H1 (cell line): ENCODE measurements at regions not wholly inside any gene's neighbourhood (a gene's known extent, or its start where the extent isn't known, plus 50 kb on each side); places are given as distances from the start of the nearest gene placed in this dataset.

Source experiments
- CTCF ChIA-PET: fragments of 300-600 bp; sonication (Branson Sonifier 250); formaldehyde crosslinking; loops from one replicate; lab custom pipeline; 2021; ENCODE audit not compliant: partially characterized antibody; lab: Charles Lee
- POLR2A ChIA-PET: fragments of 300-600 bp; sonication (Branson Sonifier 250); formaldehyde crosslinking; loops from one replicate; lab custom pipeline; 2021; ENCODE audit warnings: inconsistent platforms; ENCODE audit not compliant: partially characterized antibody; lab: Charles Lee
- DNase-seq, 2 experiments: peaks; one replicate each; pipeline versions ENCODE4 v3.0.0 to v3.0.0-alpha.2; 2010 to 2022; ENCODE audit warnings: low spot score in 2 of 2, low read depth in 1 of 2, mixed read lengths in 1 of 2
- FAIRE-seq: peaks from 2 replicates; lab custom pipeline; 2011; peaks lifted over from hg19 to GRCh38; lab: Jason Lieb, UNC
- H2AFZ ChIP-seq: 2 replicates; pipeline ENCODE4 v1.8.1; 2012; ENCODE audit warnings: low read length, inconsistent platforms
- H2AK5ac ChIP-seq: 2 replicates; pipeline ENCODE4 v1.6.1; 2013; ENCODE audit warnings: low read depth, low read length
- H2BK120ac ChIP-seq: replicated peaks from 2 replicates; pipeline ENCODE3; 2013; ENCODE audit warnings: low read depth, low read length, inconsistent platforms
- H2BK12ac ChIP-seq: 2 replicates; pipeline ENCODE4 v1.6.1; 2013; ENCODE audit warnings: low read depth, low read length
- H2BK15ac ChIP-seq: 2 replicates; pipeline ENCODE4 v1.6.1; 2013; ENCODE audit warnings: low read length
- H2BK20ac ChIP-seq: 2 replicates; pipeline ENCODE4 v1.6.1; 2013; ENCODE audit warnings: low read length
- H2BK5ac ChIP-seq: 2 replicates; pipeline ENCODE4 v1.6.1; 2013; ENCODE audit warnings: low read depth, low read length
- H3K14ac ChIP-seq: 2 replicates; pipeline ENCODE4 v1.6.1; 2013; ENCODE audit warnings: inconsistent platforms; ENCODE audit not compliant: insufficient read length
- H3K18ac ChIP-seq: 2 replicates; pipeline ENCODE4 v1.6.1; 2013; ENCODE audit warnings: low read length; ENCODE audit errors: extremely low read depth
- H3K23ac ChIP-seq: 2 replicates; pipeline ENCODE4 v1.6.1; 2013; ENCODE audit warnings: inconsistent platforms; ENCODE audit not compliant: insufficient read length
- H3K23me2 ChIP-seq: 2 replicates; pipeline ENCODE4 v1.6.1; 2013; ENCODE audit warnings: low read depth, low read length
- H3K27ac ChIP-seq: 2 replicates; pipeline ENCODE4 v1.6.1; 2011; ENCODE audit warnings: low read depth, low read length, inconsistent platforms
- H3K27me3 ChIP-seq, 4 experiments: replicated peaks in 1 of 4; 1 replicate in 1 of 4; 2 replicates in 3 of 4; pipeline versions ENCODE4 v1.6.1 to v1.8.1; 2011 to 2013; ENCODE audit warnings: low read length in 3 of 4, mild to moderate bottlenecking in 3 of 4, inconsistent platforms in 2 of 4, mixed read lengths in 2 of 4, moderate library complexity in 1 of 4; ENCODE audit not compliant: control insufficient read depth in 3 of 4, insufficient read depth in 3 of 4; ENCODE audit errors: extremely low read depth in 1 of 4
- H3K36me3 ChIP-seq, 4 experiments: 2 replicates each; pipeline versions ENCODE4 v1.6.1 to v1.8.1; 2011 to 2013; ENCODE audit warnings: mild to moderate bottlenecking in 4 of 4, low read length in 3 of 4, moderate library complexity in 2 of 4, control low read depth in 1 of 4, inconsistent platforms in 1 of 4; ENCODE audit not compliant: insufficient read depth in 4 of 4, control insufficient read depth in 2 of 4
- H3K4ac ChIP-seq: replicated peaks from 2 replicates; pipeline ENCODE3; 2013; ENCODE audit warnings: low read length, low read depth, mixed read lengths, inconsistent platforms; ENCODE audit not compliant: insufficient read length
- H3K4me1 ChIP-seq, 4 experiments: replicated peaks in 1 of 4; 1 replicate in 1 of 4; 2 replicates in 3 of 4; pipeline versions ENCODE4 v1.6.1 to v1.8.1; 2011 to 2013; ENCODE audit warnings: low read length in 3 of 4, inconsistent platforms in 2 of 4, mixed read lengths in 1 of 4; ENCODE audit not compliant: insufficient read depth in 4 of 4, control insufficient read depth in 3 of 4
- H3K4me2 ChIP-seq, 2 experiments: 2 replicates each; pipeline versions ENCODE4 v1.6.1 to v1.8.1; 2011 to 2013; ENCODE audit warnings: low read depth in 2 of 2, low read length in 2 of 2, control low read depth in 1 of 2, inconsistent platforms in 1 of 2, mild to moderate bottlenecking in 1 of 2; ENCODE audit not compliant: insufficient read depth in 1 of 2
- H3K4me3 ChIP-seq, 4 experiments: fragments of 200-600, 300-600 bp in 1 of 4; sonication (generic), shearing (Covaris generic), sonication (Bioruptor Twin) in 1 of 4; 2 replicates each; pipeline versions ENCODE4 v1.5.1 to v1.8.1; 2011 to 2016; ENCODE audit warnings: low read length in 4 of 4, low read depth in 3 of 4, control low read depth in 2 of 4, inconsistent platforms in 2 of 4, mild to moderate bottlenecking in 2 of 4, mixed read lengths in 1 of 4, moderate library complexity in 1 of 4; ENCODE audit not compliant: insufficient read depth in 2 of 4; ENCODE audit errors: extremely low read depth in 1 of 4
- H3K56ac ChIP-seq: replicated peaks from 2 replicates; pipeline ENCODE3; 2013; ENCODE audit warnings: low read depth, mild to moderate bottlenecking, mixed read lengths, low read length, inconsistent platforms; ENCODE audit not compliant: insufficient read length
- H3K79me1 ChIP-seq: 2 replicates; pipeline ENCODE4 v1.6.1; 2013; ENCODE audit warnings: low read depth, low read length, control low read depth
- H3K79me2 ChIP-seq, 2 experiments: 2 replicates each; pipeline versions ENCODE4 v1.6.1 to v1.8.1; 2012 to 2013; ENCODE audit warnings: low read length in 2 of 2, mild to moderate bottlenecking in 2 of 2, inconsistent platforms in 1 of 2; ENCODE audit not compliant: insufficient read depth in 2 of 2, control insufficient read depth in 1 of 2
- H3K9ac ChIP-seq, 4 experiments: replicated peaks in 1 of 4; 1 replicate in 1 of 4; 2 replicates in 3 of 4; pipeline versions ENCODE4 v1.6.1 to v1.8.1; 2011 to 2013; ENCODE audit warnings: low read depth in 3 of 4, low read length in 3 of 4, control low read depth in 2 of 4, mild to moderate bottlenecking in 2 of 4, moderate library complexity in 2 of 4, inconsistent platforms in 1 of 4; ENCODE audit errors: extremely low read depth in 1 of 4
- H3K9me3 ChIP-seq, 2 experiments: 2 replicates each; pipeline versions ENCODE4 v1.6.1 to v1.8.1; 2012 to 2013; ENCODE audit warnings: mild to moderate bottlenecking in 2 of 2, moderate library complexity in 2 of 2, control low read depth in 1 of 2, inconsistent platforms in 1 of 2, low read depth in 1 of 2, low read length in 1 of 2, mixed read lengths in 1 of 2; ENCODE audit not compliant: insufficient read depth in 2 of 2
- H4K20me1 ChIP-seq, 2 experiments: replicated peaks in 1 of 2; 2 replicates each; pipeline versions ENCODE3 to v1.8.1; 2011 to 2013; ENCODE audit warnings: inconsistent platforms in 2 of 2, low read length in 2 of 2, mild to moderate bottlenecking in 1 of 2; ENCODE audit not compliant: insufficient read depth in 2 of 2, control insufficient read depth in 1 of 2
- H4K5ac ChIP-seq: 2 replicates; pipeline ENCODE4 v1.6.1; 2013; ENCODE audit warnings: low read length, low read depth, mixed read lengths, inconsistent platforms; ENCODE audit not compliant: insufficient read length
- H4K8ac ChIP-seq: 2 replicates; pipeline ENCODE4 v1.8.0; 2013; ENCODE audit warnings: mild to moderate bottlenecking, moderate library complexity, low read length, inconsistent platforms; ENCODE audit not compliant: insufficient read depth; ENCODE audit errors: extremely low read depth
- H4K91ac ChIP-seq: replicated peaks from 2 replicates; pipeline ENCODE3; 2013; ENCODE audit warnings: low read length, mixed read lengths, inconsistent platforms; ENCODE audit not compliant: insufficient read length
- ASH2L ChIP-seq: fragments of 200-600, 300-600 bp; sonication (generic); IDR thresholded peaks from one replicate; pipeline ENCODE4 v1.7.1; 2017; ENCODE audit warnings: low read length
- BACH1 ChIP-seq: IDR thresholded peaks from 2 replicates; pipeline ENCODE4 v1.6.1; 2012; ENCODE audit warnings: low read length, improper control_type of control experiment
- BRCA1 ChIP-seq: IDR thresholded peaks from 2 replicates; pipeline ENCODE4 v1.6.1; 2012; ENCODE audit warnings: low read depth, low read length, improper control_type of control experiment
- EP300 ChIP-seq, 2 experiments: IDR thresholded peaks; 1 replicate in 1 of 2; 2 replicates in 1 of 2; pipeline ENCODE4 v1.6.1; 2011 to 2012; ENCODE audit warnings: low read depth in 2 of 2, low read length in 2 of 2, mild to moderate bottlenecking in 2 of 2, borderline replicate concordance in 1 of 2, inconsistent platforms in 1 of 2, moderate library complexity in 1 of 2
- GTF2F1 ChIP-seq: IDR thresholded peaks from 2 replicates; pipeline ENCODE4 v1.6.1; 2012; ENCODE audit warnings: low read depth, low read length, improper control_type of control experiment, borderline replicate concordance
- JUND ChIP-seq: IDR thresholded peaks from 2 replicates; pipeline ENCODE4 v1.6.1; 2011; ENCODE audit warnings: mild to moderate bottlenecking, improper control_type of control experiment, low read length
- PHF8 ChIP-seq: fragments of 200-600 bp; sonication (generic); conservative IDR thresholded peaks from 2 replicates; pipeline ENCODE4 v1.7.1; 2012; ENCODE audit warnings: low read depth, mild to moderate bottlenecking, inconsistent platforms, low read length, moderate library complexity
- POLR2AphosphoS5 ChIP-seq: IDR thresholded peaks from 2 replicates; pipeline ENCODE4 v1.6.1; 2011; ENCODE audit warnings: low read depth, low read length
- RXRA ChIP-seq: IDR thresholded peaks from 2 replicates; pipeline ENCODE4 v1.6.1; 2011; ENCODE audit warnings: low read depth, mild to moderate bottlenecking, low read length, moderate library complexity; ENCODE audit not compliant: insufficient read depth
- SIRT6 ChIP-seq: IDR thresholded peaks from one replicate; pipeline ENCODE4 v1.7.1; 2012; ENCODE audit warnings: low read length, inconsistent platforms
- SIX5 ChIP-seq: IDR thresholded peaks from 2 replicates; pipeline ENCODE4 v1.6.1; 2011; ENCODE audit warnings: mild to moderate bottlenecking, low read depth, low read length
- SUZ12 ChIP-seq: fragments of 200-600 bp; sonication (generic); IDR thresholded peaks from 2 replicates; pipeline ENCODE4 v1.6.1; 2012; ENCODE audit warnings: mild to moderate bottlenecking, inconsistent platforms, low read length, moderate library complexity, mixed read lengths
- TBP ChIP-seq: IDR thresholded peaks from 2 replicates; pipeline ENCODE4 v1.6.1; 2011; ENCODE audit warnings: low read depth, low read length, improper control_type of control experiment
- YY1 ChIP-seq: IDR thresholded peaks from 2 replicates; pipeline ENCODE4 v1.6.1; 2011; ENCODE audit warnings: low read depth, mild to moderate bottlenecking, low read length
- WGBS, 2 experiments: shearing (Covaris generic) in 1 of 2; methylation state at CpG; one replicate each; pipeline versions ENCODE4 v1.1.6 to v1.1.7; 2013 to 2015; ENCODE audit warnings: low lambda C conversion rate in 2 of 2, mixed read lengths in 2 of 2, inconsistent platforms in 1 of 2, low coverage in 1 of 2, missing lambda C conversion rate in 1 of 2; ENCODE audit not compliant: insufficient replicate concordance in 2 of 2, insufficient coverage in 1 of 2, insufficient read length in 1 of 2; ENCODE audit errors: extremely low coverage in 1 of 2, missing lambda C conversion rate in 1 of 2; 5-methylcytosine and 5-hydroxymethylcytosine counted together
- TF ChIP-seq, protein P1 (sequence below): IDR thresholded peaks from 2 replicates; pipeline ENCODE4 v1.6.1; 2011; ENCODE audit warnings: low read depth, mild to moderate bottlenecking, low read length; ENCODE audit not compliant: insufficient read depth

DNA sequence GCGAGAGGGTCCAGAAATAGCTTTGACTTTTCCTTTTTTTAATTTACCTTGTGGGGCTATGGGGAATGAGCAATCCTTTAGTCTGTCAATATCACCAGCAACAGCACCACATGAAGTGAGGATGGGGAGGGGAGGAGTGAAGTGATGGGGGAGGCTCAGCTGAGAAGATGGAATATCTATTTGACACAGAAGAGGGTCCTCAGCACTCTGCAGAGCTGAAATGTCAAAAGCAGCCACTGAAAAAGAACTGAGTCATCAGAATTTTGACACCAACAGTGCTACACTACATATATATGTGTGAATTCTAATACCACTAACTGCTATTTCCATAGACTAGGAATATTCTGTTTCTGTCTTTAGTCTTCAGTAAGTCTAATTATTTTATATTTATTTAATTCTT lies 427.0 kb upstream of the PBX1 start:
- Histone ChIP-seq H3K14ac (no peak overlapping the region), H3K4me2 (no peak overlapping the region), H2BK20ac (no peak overlapping the region), H3K27ac (no peak overlapping the region), H2BK5ac (no peak overlapping the region), H3K27me3 (no peaks in the 10 kb centered on the region), H3K9me3 (peaks cover 0 to 4% of the 10 kb centered on the region in 2 experiments; a peak in 2 of 4 replicates), H3K4ac (no peak overlapping the region), H3K23ac (no peak overlapping the region), H2BK12ac (no peak overlapping the region), H3K4me3 (no peak overlapping the region), H3K9ac (no peak overlapping the region; a peak in 1 of 7 replicates), H2AFZ (no peak overlapping the region), H3K4me1 (no peaks in the 10 kb centered on the region), H3K56ac (no peak overlapping the region), H3K18ac (no peak overlapping the region), H4K20me1 (no peaks in the 10 kb centered on the region), H4K8ac (no peak overlapping the region), H2AK5ac (no peak overlapping the region), H3K36me3 (no peaks in the 10 kb centered on the region), H3K79me1 (no peaks in the 10 kb centered on the region), H2BK120ac (no peak overlapping the region), H4K91ac (no peak overlapping the region), H2BK15ac (no peak overlapping the region), H3K23me2 (no peaks in the 10 kb centered on the region), H3K79me2 (no peaks in the 10 kb centered on the region), H4K5ac (no peak overlapping the region)
- DNase-seq = no peak
- CTCF ChIA-PET = interaction anchor here (0.6 to 1.1 kb wide), 2 partner anchors 109 to 258 kb away, joined by 3 read pairs; no protein-coding TSS in a partner anchor
- no peak for FAIRE-seq
- POLR2A ChIA-PET = no interaction called here
- 87% methylated on average over 1 of the region's 1 CpG; no CpG with 5 or more reads in 1 of the 2 experiments for WGBS, 2 experiments
- TF ChIP-seq, protein P1, sequence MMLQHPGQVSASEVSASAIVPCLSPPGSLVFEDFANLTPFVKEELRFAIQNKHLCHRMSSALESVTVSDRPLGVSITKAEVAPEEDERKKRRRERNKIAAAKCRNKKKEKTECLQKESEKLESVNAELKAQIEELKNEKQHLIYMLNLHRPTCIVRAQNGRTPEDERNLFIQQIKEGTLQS = no peak
- TF ChIP-seq PHF8 (no peak), BACH1 (no peak), RXRA (no peak), ASH2L (no peak), BRCA1 (no peak), SUZ12 (no peak), YY1 (no peak), SIX5 (no peak), TBP (no peak), EP300 (IDR thresholded peaks at IDR 0.05; ENCODE audit: borderline replicate concordance in 1 of 2, low read depth in 2 of 2, low read length in 2 of 2) (no peak), SIRT6 (no peak), POLR2AphosphoS5 (no peak), GTF2F1 (no peak), JUND (no peak)
